Right lobe of liver (tissue), 4 donors: ENCODE measurements at regions not wholly inside any gene's neighbourhood (a gene's known extent, or its start where the extent isn't known, plus 50 kb on each side); places are given as distances from the start of the nearest gene placed in this dataset.

ENCODE experiments used
- POLR2A ChIP-seq: fragments of 450-650 bp; IDR thresholded peaks from one replicate; pipeline ENCODE4 v1.6.1; 2017; ENCODE audit warnings: antibody characterized with exemption, mild to moderate bottlenecking
- TF ChIP-seq, protein P1 (sequence below), 4 donors: fragments of 200-600 bp in 3 of 4; fragments of 450-650 bp in 1 of 4; IDR thresholded peaks; one replicate each; pipeline versions ENCODE4 v1.5.1 to v1.8.0; 2016 to 2022; ENCODE audit warnings: antibody characterized with exemption in 4 of 4, mild to moderate bottlenecking in 2 of 4
- donor health status: DM: no; HTN: no; CAD: no.
- donor health status: DM: no; HTN: no; CAD: no.
- donor health status: DM: no; HTN: yes; CAD: no.

DNA sequence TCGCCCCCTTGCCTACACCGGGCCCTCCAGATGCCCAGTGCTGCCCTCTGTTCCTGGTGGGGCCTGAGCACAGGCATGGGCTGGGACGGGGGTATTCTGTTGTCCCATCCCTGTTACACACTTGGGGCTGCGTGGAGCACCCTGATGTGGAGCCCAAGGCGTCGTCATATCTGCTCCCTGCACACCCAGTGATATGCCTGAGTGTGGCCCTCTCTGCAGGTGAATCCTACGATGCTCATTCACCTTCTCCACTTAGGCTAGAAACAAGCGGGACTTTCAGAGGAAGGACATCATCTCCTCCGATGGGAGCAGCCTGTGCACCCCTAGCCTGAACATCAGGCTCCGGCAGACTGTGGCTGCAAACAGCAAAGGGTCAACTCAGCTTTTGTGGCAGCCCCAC is 91.0 kb upstream of the NPTX2 start:
- TF ChIP-seq, protein P1, sequence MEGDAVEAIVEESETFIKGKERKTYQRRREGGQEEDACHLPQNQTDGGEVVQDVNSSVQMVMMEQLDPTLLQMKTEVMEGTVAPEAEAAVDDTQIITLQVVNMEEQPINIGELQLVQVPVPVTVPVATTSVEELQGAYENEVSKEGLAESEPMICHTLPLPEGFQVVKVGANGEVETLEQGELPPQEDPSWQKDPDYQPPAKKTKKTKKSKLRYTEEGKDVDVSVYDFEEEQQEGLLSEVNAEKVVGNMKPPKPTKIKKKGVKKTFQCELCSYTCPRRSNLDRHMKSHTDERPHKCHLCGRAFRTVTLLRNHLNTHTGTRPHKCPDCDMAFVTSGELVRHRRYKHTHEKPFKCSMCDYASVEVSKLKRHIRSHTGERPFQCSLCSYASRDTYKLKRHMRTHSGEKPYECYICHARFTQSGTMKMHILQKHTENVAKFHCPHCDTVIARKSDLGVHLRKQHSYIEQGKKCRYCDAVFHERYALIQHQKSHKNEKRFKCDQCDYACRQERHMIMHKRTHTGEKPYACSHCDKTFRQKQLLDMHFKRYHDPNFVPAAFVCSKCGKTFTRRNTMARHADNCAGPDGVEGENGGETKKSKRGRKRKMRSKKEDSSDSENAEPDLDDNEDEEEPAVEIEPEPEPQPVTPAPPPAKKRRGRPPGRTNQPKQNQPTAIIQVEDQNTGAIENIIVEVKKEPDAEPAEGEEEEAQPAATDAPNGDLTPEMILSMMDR (IDR thresholded peaks at IDR 0.05): no peak
- no peak for TF ChIP-seq POLR2A
